ENCODE measurements at regions not wholly inside any gene's neighbourhood (a gene's known extent, or its start where the extent isn't known, plus 50 kb on each side); places are given as distances from the start of the nearest gene placed in this dataset.

- Histone ChIP-seq H3K27ac (no peak overlapping the region), H3K4me3 (no peak overlapping the region)
- TF ChIP-seq CTCF (IDR thresholded peaks at IDR 0.05), result no peak
- no peak for DNase-seq (ENCODE audit: low spot score)
These were observed 1082.3 kb upstream of the TMEFF2 start for GRCh38 chr2:193276988-193277387.

GRCh38 chr2:193276560-193276959, 1081.8 kb upstream of the TMEFF2 start:
- H3K4me3 ChIP-seq, result no peak overlapping the region
- DNase-seq (ENCODE audit: low spot score), result peak; percentile 66
- no peak for TF ChIP-seq CTCF (IDR thresholded peaks at IDR 0.05)
- H3K27ac ChIP-seq, result no peak overlapping the region

- Histone ChIP-seq H3K27ac (no peak overlapping the region), H3K4me3 (no peak overlapping the region)
- TF ChIP-seq CTCF (IDR thresholded peaks at IDR 0.05), result no peak
- DNase-seq (ENCODE audit: low spot score), result peak; percentile 64
These were observed 1081.3 kb upstream of the TMEFF2 start for GRCh38 chr2:193276069-193276468.

GRCh38 chr2:193272011-193272410, 1077.3 kb upstream of the TMEFF2 start:
- H3K27ac ChIP-seq, result no peak overlapping the region
- TF ChIP-seq CTCF (IDR thresholded peaks at IDR 0.05), result no peak
- DNase-seq (ENCODE audit: low spot score), result no peak
- H3K4me3 ChIP-seq, result no peak overlapping the region

GRCh38 chr2:193270816-193271215, 1076.1 kb upstream of the TMEFF2 start:
- Histone ChIP-seq H3K4me3 (no peak overlapping the region), H3K27ac (no peak overlapping the region)
- TF ChIP-seq CTCF (IDR thresholded peaks at IDR 0.05), result no peak
- no peak for DNase-seq (ENCODE audit: low spot score)

GRCh38 chr2:193267496-193268002, 1072.8 kb upstream of the TMEFF2 start:
- no peak overlapping the region for H3K27ac ChIP-seq
- no peak for TF ChIP-seq CTCF (IDR thresholded peaks at IDR 0.05)
- no peak overlapping the region for H3K4me3 ChIP-seq
- no peak for DNase-seq (ENCODE audit: low spot score)

- no peak overlapping the region for H3K27ac ChIP-seq
- H3K4me3 ChIP-seq, result no peak overlapping the region
- DNase-seq (ENCODE audit: low spot score), result no peak
- TF ChIP-seq CTCF (IDR thresholded peaks at IDR 0.05), result no peak
These were observed 1058.3 kb upstream of the TMEFF2 start for GRCh38 chr2:193253014-193253530.
